Urinary bladder (tissue), 3 donors: ENCODE measurements at regions not wholly inside any gene's neighbourhood (a gene's known extent, or its start where the extent isn't known, plus 50 kb on each side); places are given as distances from the start of the nearest gene placed in this dataset.
"Not testable (repeated sequence)": the region's sequence is repeated elsewhere in the genome, so short reads cannot be mapped to it uniquely, and the experiment has no call there.

ENCODE experiments used
- DNase-seq: peaks from one replicate; pipeline ENCODE4 v3.0.0-alpha.2; 2015; ENCODE audit errors: extremely low spot score
- H3K27ac ChIP-seq: one replicate; pipeline ENCODE4 v1.5.1; 2013; ENCODE audit warnings: low read depth, mild to moderate bottlenecking, moderate library complexity
- H3K36me3 ChIP-seq: one replicate; pipeline ENCODE4 v1.6.1; 2013; ENCODE audit warnings: mild to moderate bottlenecking, moderate library complexity; ENCODE audit not compliant: insufficient read depth
- H3K4me1 ChIP-seq: one replicate; pipeline ENCODE4 v1.6.1; 2013; ENCODE audit warnings: mild to moderate bottlenecking, moderate library complexity; ENCODE audit not compliant: insufficient read depth
- H3K4me3 ChIP-seq: one replicate; pipeline ENCODE4 v1.5.1; 2013; ENCODE audit warnings: low read depth, low read length
- WGBS: extraction: QIAGEN DNeasy Blood & Tissue Kit; methylation state at CpG from one replicate; pipeline ENCODE4 v1.1.7; 2013; 5-methylcytosine and 5-hydroxymethylcytosine counted together
- donor health status: healthy with polysubstance abuse.
- donor health status: healthy.

- DNase-seq: no peak
- WGBS: 87% methylated on average over 2 of the region's 2 CpGs
- Histone ChIP-seq H3K4me1 (no peaks in the 10 kb centered on the region), H3K36me3 (no peaks in the 10 kb centered on the region), H3K4me3 (no peak overlapping the region), H3K27ac (no peak overlapping the region)
Measured at GRCh38 chr4:19158107-19158809, 1093.4 kb upstream of the SLIT2 start.

GRCh38 chr4:19156786-19157185 lies 1094.9 kb upstream of the SLIT2 start:
- Histone ChIP-seq H3K27ac (no peak overlapping the region), H3K4me3 (no peak overlapping the region), H3K4me1 (no peaks in the 10 kb centered on the region), H3K36me3 (no peaks in the 10 kb centered on the region)
- DNase-seq: no peak
- WGBS: 87% methylated on average over 3 of the region's 3 CpGs

GRCh38 chr4:19155568-19155967 lies 1096.1 kb upstream of the SLIT2 start:
- Histone ChIP-seq H3K4me1 (no peaks in the 10 kb centered on the region), H3K36me3 (no peaks in the 10 kb centered on the region), H3K27ac (no peak overlapping the region), H3K4me3 (no peak overlapping the region)
- no peak for DNase-seq
- WGBS: 97% methylated on average over 1 of the region's 1 CpG

GRCh38 chr4:19154267-19154666 lies 1097.4 kb upstream of the SLIT2 start:
- DNase-seq, H3K36me3 ChIP-seq, H3K27ac ChIP-seq, H3K4me1 ChIP-seq, H3K4me3 ChIP-seq: not testable (repeated sequence)
- WGBS: 95% methylated on average over 5 of the region's 5 CpGs

- no peak for DNase-seq
- Histone ChIP-seq H3K27ac (no peak overlapping the region), H3K4me3 (no peak overlapping the region), H3K4me1 (no peaks in the 10 kb centered on the region), H3K36me3 (no peaks in the 10 kb centered on the region)
- 90% methylated on average over 2 of the region's 2 CpGs for WGBS
Measured at GRCh38 chr4:19152264-19152663, 1099.4 kb upstream of the SLIT2 start.

GRCh38 chr4:19151684-19152083 lies 1100.0 kb upstream of the SLIT2 start:
- WGBS: 92% methylated on average over 1 of the region's 1 CpG
- no peak overlapping the region for H3K4me3 ChIP-seq
- H3K4me1 ChIP-seq: no peaks in the 10 kb centered on the region
- no peaks in the 10 kb centered on the region for H3K36me3 ChIP-seq
- H3K27ac ChIP-seq: no peak overlapping the region
- no peak for DNase-seq

- Histone ChIP-seq H3K36me3 (no peaks in the 10 kb centered on the region), H3K4me1 (no peaks in the 10 kb centered on the region), H3K4me3 (no peak overlapping the region), H3K27ac (no peak overlapping the region)
- DNase-seq: no peak
- 90% methylated on average over 3 of the region's 3 CpGs for WGBS
Measured at GRCh38 chr4:19146038-19146437, 1105.7 kb upstream of the SLIT2 start.

- no peak overlapping the region for H3K4me3 ChIP-seq
- no peaks in the 10 kb centered on the region for H3K36me3 ChIP-seq
- H3K27ac ChIP-seq: no peak overlapping the region
- DNase-seq: no peak
- H3K4me1 ChIP-seq: no peaks in the 10 kb centered on the region
- 95% methylated on average over 1 of the region's 1 CpG for WGBS
Measured at GRCh38 chr4:19135895-19136633, 1114.5 kb upstream of the LCORL start.

GRCh38 chr4:19134685-19135084 lies 1113.1 kb upstream of the LCORL start:
- Histone ChIP-seq H3K36me3 (no peaks in the 10 kb centered on the region), H3K4me1 (no peaks in the 10 kb centered on the region), H3K27ac (no peak overlapping the region), H3K4me3 (no peak overlapping the region)
- WGBS: 68% methylated on average over 3 of the region's 3 CpGs
- no peak for DNase-seq

- Histone ChIP-seq H3K4me3 (no peak overlapping the region), H3K36me3 (no peaks in the 10 kb centered on the region), H3K27ac (no peak overlapping the region), H3K4me1 (no peaks in the 10 kb centered on the region)
- WGBS: 64% methylated on average over 1 of the region's 1 CpG
- no peak for DNase-seq
Measured at GRCh38 chr4:19133315-19133714, 1111.8 kb upstream of the LCORL start.

GRCh38 chr4:19130866-19131265 lies 1109.3 kb upstream of the LCORL start:
- H3K4me3 ChIP-seq: no peak overlapping the region
- DNase-seq: no peak
- H3K27ac ChIP-seq: no peak overlapping the region
- H3K36me3 ChIP-seq: no peaks in the 10 kb centered on the region
- no peaks in the 10 kb centered on the region for H3K4me1 ChIP-seq

- 94% methylated on average over 1 of the region's 1 CpG for WGBS
- Histone ChIP-seq H3K36me3 (no peaks in the 10 kb centered on the region), H3K27ac (no peak overlapping the region), H3K4me3 (no peak overlapping the region), H3K4me1 (no peaks in the 10 kb centered on the region)
- DNase-seq: no peak
Measured at GRCh38 chr4:19128176-19128575, 1106.6 kb upstream of the LCORL start.

GRCh38 chr4:19126903-19127302 lies 1105.3 kb upstream of the LCORL start:
- no peak for DNase-seq
- WGBS: 88% methylated on average over 4 of the region's 4 CpGs
- no peak overlapping the region for H3K27ac ChIP-seq
- no peaks in the 10 kb centered on the region for H3K36me3 ChIP-seq
- no peak overlapping the region for H3K4me3 ChIP-seq
- no peaks in the 10 kb centered on the region for H3K4me1 ChIP-seq

GRCh38 chr4:19123681-19124080 lies 1102.1 kb upstream of the LCORL start:
- no peaks in the 10 kb centered on the region for H3K4me1 ChIP-seq
- H3K27ac ChIP-seq: no peak overlapping the region
- H3K36me3 ChIP-seq: no peaks in the 10 kb centered on the region
- H3K4me3 ChIP-seq: no peak overlapping the region
- DNase-seq: no peak
- WGBS: 89% methylated on average over 4 of the region's 4 CpGs
